Gastroesophageal sphincter (tissue), 3 donors: ENCODE measurements at regions not wholly inside any gene's neighbourhood (a gene's known extent, or its start where the extent isn't known, plus 50 kb on each side); places are given as distances from the start of the nearest gene placed in this dataset.

ENCODE experiments used
- CTCF ChIP-seq, 4 experiments: fragments of 200-600 bp in 2 of 4; fragments of 450-650 bp in 2 of 4; sonication (generic) in 1 of 4; IDR thresholded peaks; one replicate each; pipeline ENCODE4 v1.5.1; 2017 to 2019; ENCODE audit warnings: antibody characterized with exemption in 4 of 4, mild to moderate bottlenecking in 2 of 4, moderate library complexity in 2 of 4
- EP300 ChIP-seq: sonication (generic); formaldehyde crosslinking; IDR thresholded peaks from one replicate; pipeline ENCODE4 v1.6.1; 2017; ENCODE audit warnings: antibody characterized with exemption, mild to moderate bottlenecking
- POLR2A ChIP-seq, 2 donors: fragments of 450-650 bp; IDR thresholded peaks; one replicate each; pipeline ENCODE4 v1.6.1; 2017; ENCODE audit warnings: antibody characterized with exemption in 2 of 2, mild to moderate bottlenecking in 2 of 2, moderate library complexity in 1 of 2
- POLR2AphosphoS5 ChIP-seq: sonication (generic); formaldehyde crosslinking; IDR thresholded peaks from one replicate; pipeline ENCODE4 v1.6.1; 2017; ENCODE audit warnings: antibody characterized with exemption

- TF ChIP-seq EP300 (no peak), POLR2A (IDR thresholded peaks at IDR 0.05) (no peak), CTCF (IDR thresholded peaks at IDR 0.05) (no peak), POLR2AphosphoS5 (no peak)
These were observed 234.8 kb downstream of the PYDC2 start for GRCh38 chr3:191695815-191696153.
